Kidney epithelial cell (primary cell): ENCODE measurements at regions not wholly inside any gene's neighbourhood (a gene's known extent, or its start where the extent isn't known, plus 50 kb on each side); places are given as distances from the start of the nearest gene placed in this dataset.

Source experiments
- DNase-seq: peaks from one replicate; pipeline ENCODE4 v3.0.0-alpha.2; 2010; ENCODE audit warnings: low read depth
- H3K27me3 ChIP-seq: 2 replicates; pipeline ENCODE4 v1.6.0; 2011; ENCODE audit warnings: low read length; ENCODE audit not compliant: control insufficient read depth, insufficient read depth
- H3K36me3 ChIP-seq: 2 replicates; pipeline ENCODE4 v1.5.1; 2011; ENCODE audit warnings: low read length; ENCODE audit not compliant: control insufficient read depth, insufficient read depth
- H3K4me3 ChIP-seq: 2 replicates; pipeline ENCODE4 v1.5.1; 2011; ENCODE audit warnings: low read depth, mild to moderate bottlenecking, control low read depth, low read length
- TF ChIP-seq, protein P1 (sequence below): IDR thresholded peaks from 2 replicates; pipeline ENCODE4 v1.5.1; 2011; ENCODE audit warnings: mild to moderate bottlenecking, moderate library complexity, low read length, control low read depth, inconsistent platforms; ENCODE audit not compliant: insufficient read depth, poor library complexity, severe bottlenecking

DNA sequence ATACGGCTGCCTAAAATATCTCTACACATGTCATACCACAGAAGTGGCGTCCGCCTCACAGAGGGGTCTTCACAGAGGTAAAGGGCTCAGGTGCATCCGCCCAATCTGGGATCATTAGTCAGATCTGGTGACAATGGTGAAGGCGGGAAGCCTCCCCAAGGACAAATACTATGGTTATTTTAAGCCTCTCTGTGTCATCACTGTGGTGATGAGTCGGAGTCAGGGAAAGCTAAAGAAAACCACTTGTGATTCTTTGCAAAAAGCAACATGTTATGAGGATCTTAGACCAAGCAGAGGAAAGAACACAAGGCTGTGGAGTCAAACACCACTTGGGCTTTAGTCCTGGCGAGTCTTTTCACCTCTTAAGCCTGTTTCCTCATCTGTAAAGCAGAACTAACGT is 190.4 kb downstream of the DRD1 start:
- Histone ChIP-seq H3K36me3 (no peaks in the 10 kb centered on the region), H3K4me3 (no peak overlapping the region), H3K27me3 (no peaks in the 10 kb centered on the region)
- no peak for DNase-seq
- TF ChIP-seq, protein P1, sequence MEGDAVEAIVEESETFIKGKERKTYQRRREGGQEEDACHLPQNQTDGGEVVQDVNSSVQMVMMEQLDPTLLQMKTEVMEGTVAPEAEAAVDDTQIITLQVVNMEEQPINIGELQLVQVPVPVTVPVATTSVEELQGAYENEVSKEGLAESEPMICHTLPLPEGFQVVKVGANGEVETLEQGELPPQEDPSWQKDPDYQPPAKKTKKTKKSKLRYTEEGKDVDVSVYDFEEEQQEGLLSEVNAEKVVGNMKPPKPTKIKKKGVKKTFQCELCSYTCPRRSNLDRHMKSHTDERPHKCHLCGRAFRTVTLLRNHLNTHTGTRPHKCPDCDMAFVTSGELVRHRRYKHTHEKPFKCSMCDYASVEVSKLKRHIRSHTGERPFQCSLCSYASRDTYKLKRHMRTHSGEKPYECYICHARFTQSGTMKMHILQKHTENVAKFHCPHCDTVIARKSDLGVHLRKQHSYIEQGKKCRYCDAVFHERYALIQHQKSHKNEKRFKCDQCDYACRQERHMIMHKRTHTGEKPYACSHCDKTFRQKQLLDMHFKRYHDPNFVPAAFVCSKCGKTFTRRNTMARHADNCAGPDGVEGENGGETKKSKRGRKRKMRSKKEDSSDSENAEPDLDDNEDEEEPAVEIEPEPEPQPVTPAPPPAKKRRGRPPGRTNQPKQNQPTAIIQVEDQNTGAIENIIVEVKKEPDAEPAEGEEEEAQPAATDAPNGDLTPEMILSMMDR, result no peak

DNA sequence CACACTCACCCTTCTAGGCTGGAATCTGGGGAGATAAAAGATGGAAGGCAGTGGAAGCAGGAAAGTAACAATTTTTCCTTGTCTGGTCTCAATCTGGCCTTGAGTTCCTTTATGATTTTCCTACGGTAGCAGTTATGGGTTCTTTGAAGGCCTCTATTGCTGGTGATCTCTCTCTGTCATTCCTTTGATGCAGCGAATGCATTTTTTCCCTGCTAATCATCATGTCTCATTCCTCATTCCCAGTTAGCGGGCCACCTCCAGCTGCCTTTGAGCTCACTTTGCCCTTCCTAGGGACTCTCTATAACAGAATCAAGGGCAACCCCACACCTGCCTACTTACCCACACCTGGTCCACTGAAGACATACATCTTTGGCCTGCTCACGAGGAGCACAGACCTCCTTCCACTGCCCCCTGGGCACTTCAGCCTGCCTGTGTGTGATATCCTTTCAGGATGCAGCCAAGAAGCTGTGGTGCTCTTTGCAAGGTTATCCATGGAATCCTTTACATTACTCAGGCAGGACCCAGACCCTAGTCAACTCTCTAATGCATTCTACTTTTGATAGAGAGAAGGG is 191.7 kb downstream of the DRD1 start:
- no peaks in the 10 kb centered on the region for H3K27me3 ChIP-seq
- no peak overlapping the region for H3K4me3 ChIP-seq
- H3K36me3 ChIP-seq, result no peaks in the 10 kb centered on the region
- TF ChIP-seq, protein P1, result no peak
- no peak for DNase-seq

DNA sequence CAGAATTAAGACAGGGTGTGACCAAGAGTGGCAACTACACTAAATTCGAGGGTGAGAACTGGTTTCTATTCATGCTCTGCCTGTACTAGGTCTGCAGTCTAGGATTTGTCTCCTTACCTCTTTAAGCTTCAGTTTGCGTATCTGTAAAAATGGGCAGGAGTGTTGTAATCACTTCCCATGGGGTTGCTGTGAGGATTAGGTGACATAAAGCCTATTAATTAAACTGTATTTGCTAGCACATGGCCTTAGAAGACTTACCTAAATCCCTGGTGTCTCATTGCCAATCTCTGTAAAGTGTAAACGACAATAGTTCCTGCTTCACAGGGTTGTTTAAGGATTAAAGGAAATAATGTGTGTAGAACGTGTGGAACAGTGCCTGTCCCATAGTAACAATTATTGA is 193.6 kb downstream of the DRD1 start:
- DNase-seq, result no peak
- TF ChIP-seq, protein P1, result no peak
- H3K27me3 ChIP-seq, result no peaks in the 10 kb centered on the region
- no peaks in the 10 kb centered on the region for H3K36me3 ChIP-seq
- H3K4me3 ChIP-seq, result no peak overlapping the region

DNA sequence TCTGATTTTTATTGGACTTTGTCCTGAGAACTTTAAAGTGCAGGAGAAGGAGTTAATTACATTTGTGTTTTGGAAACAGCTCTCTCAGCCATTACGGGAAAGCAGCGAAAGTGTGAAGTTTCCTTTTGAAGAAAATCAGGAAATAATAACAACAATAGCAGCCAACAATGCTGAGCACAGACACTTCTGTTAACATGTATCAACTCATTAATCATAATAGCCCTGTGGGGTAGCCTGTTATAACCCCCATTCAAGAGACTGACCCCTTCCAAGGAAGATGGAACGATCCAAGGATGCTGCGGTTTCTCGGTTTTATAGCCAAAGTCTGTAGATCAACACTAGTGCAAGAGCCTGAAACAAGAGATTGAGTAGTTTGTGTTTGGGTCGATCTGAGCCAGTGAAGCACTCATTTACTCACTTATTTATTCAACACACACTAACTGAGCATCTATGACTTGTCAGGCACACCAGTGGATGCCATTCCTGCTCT is 195.5 kb downstream of the DRD1 start:
- no peak for DNase-seq
- no peak overlapping the region for H3K4me3 ChIP-seq
- no peaks in the 10 kb centered on the region for H3K36me3 ChIP-seq
- TF ChIP-seq, protein P1, result no peak
- H3K27me3 ChIP-seq, result no peaks in the 10 kb centered on the region

DNA sequence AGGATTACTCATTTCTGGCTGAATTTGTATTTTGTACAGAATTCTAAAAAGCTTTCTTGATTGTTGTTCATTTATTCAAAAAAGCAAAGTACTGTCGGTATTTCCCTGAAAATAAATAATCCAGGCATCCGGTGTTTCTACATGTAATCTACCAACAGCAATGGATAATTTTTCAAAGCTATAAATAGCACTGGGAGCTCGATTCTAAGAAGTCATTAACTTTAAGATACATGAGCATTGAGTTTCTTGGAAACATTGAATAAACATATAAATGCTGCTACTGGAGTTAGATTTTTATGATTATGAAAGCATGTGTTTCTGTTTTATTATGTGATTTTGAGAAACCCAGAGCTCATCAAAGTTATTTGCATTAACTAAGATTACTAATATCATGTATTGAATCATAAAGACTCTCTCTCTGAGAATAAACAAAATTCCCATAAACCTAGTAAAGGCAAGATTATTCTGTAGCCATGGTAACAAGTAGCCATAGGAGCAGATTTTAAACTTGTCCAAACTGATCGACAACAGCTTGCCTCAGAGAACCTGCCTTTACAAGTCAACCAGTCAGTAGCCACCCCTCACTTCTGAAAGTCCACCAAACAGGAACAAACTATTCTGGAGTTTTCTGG is 197.0 kb downstream of the DRD1 start:
- TF ChIP-seq, protein P1, result no peak
- no peak for DNase-seq
- Histone ChIP-seq H3K27me3 (no peaks in the 10 kb centered on the region), H3K4me3 (no peak overlapping the region), H3K36me3 (no peaks in the 10 kb centered on the region)

DNA sequence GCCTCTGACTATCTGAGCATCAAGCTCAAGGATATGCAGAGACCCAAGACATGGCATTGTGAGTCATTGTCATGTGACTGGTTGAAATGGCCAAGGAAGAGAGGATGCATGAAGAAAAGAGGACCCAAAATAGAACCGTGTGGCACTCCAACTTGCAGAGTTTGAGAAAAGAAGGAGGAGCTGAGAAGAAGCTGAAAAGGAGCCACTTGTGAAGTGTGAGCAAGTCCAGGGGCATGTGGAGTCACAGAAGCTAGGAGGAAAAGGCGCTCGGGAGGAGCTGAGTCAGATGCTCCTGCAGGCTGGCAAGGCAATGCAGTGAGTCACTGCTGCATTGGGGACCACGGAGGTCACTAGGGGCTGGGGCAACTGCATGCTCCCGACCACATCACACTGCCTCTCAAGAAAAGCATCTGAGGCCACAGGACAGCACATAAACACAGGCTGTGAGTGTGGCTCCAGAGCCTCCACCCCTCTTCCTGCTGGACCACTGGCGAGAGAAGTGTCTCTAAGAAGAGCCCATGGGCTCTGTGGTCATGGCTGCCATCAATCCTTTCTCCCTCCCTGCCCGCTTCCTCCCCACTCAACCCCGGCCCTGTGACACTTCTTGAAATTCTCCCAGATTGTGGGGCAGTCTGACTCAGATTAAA is 197.6 kb downstream of the DRD1 start:
- TF ChIP-seq, protein P1, result no peak
- Histone ChIP-seq H3K36me3 (no peaks in the 10 kb centered on the region), H3K4me3 (no peak overlapping the region), H3K27me3 (no peaks in the 10 kb centered on the region)
- DNase-seq, result peak; percentile 92
